GM18511 (cell line): ENCODE measurements at regions not wholly inside any gene's neighbourhood (a gene's known extent, or its start where the extent isn't known, plus 50 kb on each side); places are given as distances from the start of the nearest gene placed in this dataset.
"Not testable (repeated sequence)": the region's sequence is repeated elsewhere in the genome, so short reads cannot be mapped to it uniquely, and the experiment has no call there.

Experiments
- ATAC-seq: cut with Tn5 transposase; IDR thresholded peaks from one replicate; pipeline ENCODE4 v1.9.1; 2021; ENCODE audit warnings: mild to moderate bottlenecking, moderate library complexity; ENCODE audit not compliant: unreplicated experiment

- ATAC-seq, result no peak
Observed at GRCh38 chr18:29960539-29960938, 1082.0 kb downstream of the DSC3 start.

GRCh38 chr18:29930231-29930630, 1112.3 kb downstream of the DSC3 start:
- ATAC-seq, result no peak

- ATAC-seq, result no peak
Observed at GRCh38 chr18:29928081-29928480, 1114.5 kb downstream of the DSC3 start.

GRCh38 chr18:29925566-29925965, 1117.0 kb downstream of the DSC3 start:
- ATAC-seq, result no peak

GRCh38 chr18:29912351-29912750, 1130.2 kb downstream of the DSC3 start:
- ATAC-seq, result no peak

- no peak for ATAC-seq
Observed at GRCh38 chr18:29892960-29893558, 1149.5 kb downstream of the DSC3 start.

- ATAC-seq, result no peak
Observed at GRCh38 chr18:29883114-29883513, 1159.4 kb downstream of the DSC3 start.

- ATAC-seq, result no peak
Observed at GRCh38 chr18:29882620-29883019, 1159.9 kb downstream of the DSC3 start.

- no peak for ATAC-seq
Observed at GRCh38 chr18:29879763-29880162, 1162.8 kb downstream of the DSC3 start.

GRCh38 chr18:29874519-29875098, 1167.9 kb downstream of the DSC3 start:
- no peak for ATAC-seq

- ATAC-seq, result no peak
Observed at GRCh38 chr18:29873211-29873610, 1169.3 kb downstream of the DSC3 start.

GRCh38 chr18:29871246-29871645, 1171.3 kb downstream of the DSC3 start:
- ATAC-seq, result no peak

GRCh38 chr18:29862824-29863223, 1179.7 kb downstream of the DSC3 start:
- ATAC-seq, result no peak

- no peak for ATAC-seq
Observed at GRCh38 chr18:29855637-29856036, 1186.9 kb downstream of the DSC3 start.

- ATAC-seq, result no peak
Observed at GRCh38 chr18:29853126-29853525, 1189.4 kb downstream of the DSC3 start.

GRCh38 chr18:29849144-29849543, 1193.4 kb downstream of the DSC3 start:
- ATAC-seq, result no peak

GRCh38 chr18:29841631-29842030, 1200.9 kb downstream of the DSC3 start:
- ATAC-seq, result no peak

- no peak for ATAC-seq
Observed at GRCh38 chr18:29840089-29840488, 1202.5 kb downstream of the DSC3 start.

GRCh38 chr18:29838961-29839360, 1203.6 kb downstream of the DSC3 start:
- ATAC-seq, result not testable (repeated sequence)

GRCh38 chr18:29838556-29838955, 1204.0 kb downstream of the DSC3 start:
- ATAC-seq, result no peak

GRCh38 chr18:29823671-29824070, 1218.9 kb downstream of the DSC3 start:
- ATAC-seq, result no peak

GRCh38 chr18:29821544-29821943, 1221.0 kb downstream of the DSC3 start:
- ATAC-seq, result no peak

GRCh38 chr18:29811519-29811918, 1231.0 kb downstream of the DSC3 start:
- no peak for ATAC-seq
